ENCODE measurements at regions not wholly inside any gene's neighbourhood (a gene's known extent, or its start where the extent isn't known, plus 50 kb on each side); places are given as distances from the start of the nearest gene placed in this dataset.
"Not testable (repeated sequence)": the region's sequence is repeated elsewhere in the genome, so short reads cannot be mapped to it uniquely, and the experiment has no call there.

DNA sequence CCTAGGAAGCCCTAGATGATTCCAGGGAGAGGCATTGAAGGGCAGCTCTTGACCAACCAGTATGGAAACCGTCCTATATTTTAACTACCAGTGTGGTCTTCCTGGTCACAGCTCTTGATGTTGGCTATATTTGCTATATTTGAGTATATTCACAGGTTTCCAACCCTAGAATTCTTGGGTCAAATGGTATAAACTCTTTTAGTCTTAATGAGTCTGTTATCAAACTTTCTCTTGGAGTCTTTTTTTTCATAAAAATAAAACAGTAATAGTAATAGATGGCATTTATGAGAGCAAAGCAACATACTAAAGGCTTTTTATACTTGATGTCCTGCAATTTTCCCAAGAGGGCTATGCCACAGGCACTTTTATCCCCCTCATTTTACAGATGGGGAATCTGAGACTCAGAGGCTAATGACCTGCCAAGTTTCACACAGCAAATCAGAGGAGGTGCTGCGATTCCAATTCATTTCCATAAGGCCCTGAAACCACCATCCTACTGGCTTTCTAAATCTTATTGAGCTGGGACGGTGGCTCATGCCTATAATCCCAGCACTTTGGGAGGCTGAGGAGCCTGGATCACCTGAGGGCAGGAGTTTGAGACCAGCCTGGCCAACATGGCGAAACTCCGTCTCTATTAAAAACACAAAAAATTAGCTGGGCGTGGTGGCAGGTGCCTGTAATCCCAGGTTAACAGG is 217.2 kb upstream of the ZNF217 start:
- POLR2A ChIA-PET, result no interaction called here
- DNase-seq (no peak), ATAC-seq (no peak)
- H3K9me3 Mint-ChIP-seq, result no peaks in the 10 kb centered on the region
- TF ChIP-seq, protein P1, sequence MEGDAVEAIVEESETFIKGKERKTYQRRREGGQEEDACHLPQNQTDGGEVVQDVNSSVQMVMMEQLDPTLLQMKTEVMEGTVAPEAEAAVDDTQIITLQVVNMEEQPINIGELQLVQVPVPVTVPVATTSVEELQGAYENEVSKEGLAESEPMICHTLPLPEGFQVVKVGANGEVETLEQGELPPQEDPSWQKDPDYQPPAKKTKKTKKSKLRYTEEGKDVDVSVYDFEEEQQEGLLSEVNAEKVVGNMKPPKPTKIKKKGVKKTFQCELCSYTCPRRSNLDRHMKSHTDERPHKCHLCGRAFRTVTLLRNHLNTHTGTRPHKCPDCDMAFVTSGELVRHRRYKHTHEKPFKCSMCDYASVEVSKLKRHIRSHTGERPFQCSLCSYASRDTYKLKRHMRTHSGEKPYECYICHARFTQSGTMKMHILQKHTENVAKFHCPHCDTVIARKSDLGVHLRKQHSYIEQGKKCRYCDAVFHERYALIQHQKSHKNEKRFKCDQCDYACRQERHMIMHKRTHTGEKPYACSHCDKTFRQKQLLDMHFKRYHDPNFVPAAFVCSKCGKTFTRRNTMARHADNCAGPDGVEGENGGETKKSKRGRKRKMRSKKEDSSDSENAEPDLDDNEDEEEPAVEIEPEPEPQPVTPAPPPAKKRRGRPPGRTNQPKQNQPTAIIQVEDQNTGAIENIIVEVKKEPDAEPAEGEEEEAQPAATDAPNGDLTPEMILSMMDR (IDR thresholded peaks at IDR 0.05), result no peak
- no peaks in the 10 kb centered on the region for H3K27me3 Mint-ChIP-seq
- CTCF ChIA-PET, result interaction anchor here (0.6 to 1.1 kb wide), 2 partner anchors 231 to 323 kb away, joined by 3 read pairs; no protein-coding TSS in a partner anchor
- H3K27ac Mint-ChIP-seq, result no peak overlapping the region
- no peaks in the 10 kb centered on the region for H3K36me3 Mint-ChIP-seq (ENCODE audit: low read depth)
- H3K4me3 Mint-ChIP-seq, result no peak overlapping the region
- intact Hi-C loops (cut with micrococcal nuclease), result no loop called here
- H3K4me1 Mint-ChIP-seq (ENCODE audit: low read depth), result peaks cover 21% of the 10 kb centered on the region

DNA sequence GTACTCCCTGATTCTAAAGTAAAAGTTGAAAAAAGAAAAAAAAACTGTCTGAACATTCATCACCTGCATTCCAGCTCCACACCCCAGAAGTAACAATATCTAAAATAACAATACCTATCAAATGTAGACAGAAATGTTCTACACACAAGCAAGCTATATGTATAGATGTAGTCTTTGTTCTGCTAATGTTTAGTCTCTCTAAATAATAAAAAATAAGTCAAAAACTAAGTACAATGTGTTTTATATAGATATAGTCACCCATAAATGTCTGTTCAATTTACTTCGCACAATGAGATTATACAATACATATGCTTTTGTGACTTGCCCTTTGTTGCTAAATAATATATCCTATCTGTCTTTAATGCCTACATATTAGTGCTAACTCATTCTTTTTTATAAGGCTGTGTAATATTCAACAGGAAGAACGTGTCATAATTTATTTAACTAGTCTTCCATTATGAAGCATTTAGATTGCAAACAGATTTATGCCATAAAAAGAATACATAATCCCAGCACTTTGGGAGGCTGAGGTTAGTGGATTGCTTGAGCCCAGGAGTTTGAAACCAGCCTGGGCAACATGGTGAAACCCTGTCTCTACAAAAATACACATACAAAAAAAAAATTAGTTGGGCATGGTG is 216.2 kb upstream of the ZNF217 start:
- H3K27me3 Mint-ChIP-seq, result no peaks in the 10 kb centered on the region
- H3K36me3 Mint-ChIP-seq (ENCODE audit: low read depth), result no peaks in the 10 kb centered on the region
- TF ChIP-seq, protein P1 (IDR thresholded peaks at IDR 0.05), result no peak
- no peak for DNase-seq
- H3K4me3 Mint-ChIP-seq, result no peak overlapping the region
- CTCF ChIA-PET, result interaction anchor here (0.6 to 1.1 kb wide), 4 partner anchors 106 to 324 kb away, joined by 3 read pairs; no protein-coding TSS in a partner anchor
- ATAC-seq, result no peak
- POLR2A ChIA-PET, result interaction anchor here (1.0 kb wide), 1 partner anchor 41 kb away, joined by 3 read pairs; no protein-coding TSS in a partner anchor
- no peak overlapping the region for H3K27ac Mint-ChIP-seq
- peaks cover 11% of the 10 kb centered on the region for H3K4me1 Mint-ChIP-seq (ENCODE audit: low read depth)
- no peaks in the 10 kb centered on the region for H3K9me3 Mint-ChIP-seq
- intact Hi-C loops (cut with micrococcal nuclease), result no loop called here

DNA sequence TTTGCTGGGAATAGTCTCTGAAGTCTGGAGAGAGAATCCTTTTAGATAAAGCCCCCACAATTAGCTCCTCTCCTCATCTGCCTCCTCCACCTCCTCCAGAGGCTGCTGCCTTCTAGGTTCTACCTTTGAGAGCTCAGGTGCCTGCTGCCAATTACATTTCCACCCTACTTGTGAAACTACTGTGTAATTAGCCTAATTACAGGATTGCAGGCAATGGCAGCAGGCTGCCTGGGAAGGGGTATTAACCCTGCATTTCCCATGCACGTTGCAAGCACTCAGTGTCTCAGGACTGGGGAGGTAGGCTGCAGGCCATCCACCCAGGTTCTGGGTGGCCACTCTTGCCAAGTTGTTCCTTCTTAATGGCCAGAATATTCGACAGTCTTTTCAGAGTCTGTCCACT is 215.6 kb upstream of the ZNF217 start:
- H3K36me3 Mint-ChIP-seq (ENCODE audit: low read depth), result no peaks in the 10 kb centered on the region
- no peak overlapping the region for H3K27ac Mint-ChIP-seq
- peaks cover 6% of the 10 kb centered on the region for H3K4me1 Mint-ChIP-seq (ENCODE audit: low read depth)
- ATAC-seq (no peak), DNase-seq (no peak)
- CTCF ChIA-PET, result interaction anchor here (0.8 to 1.1 kb wide), 2 partner anchors 107 to 261 kb away, joined by 3 read pairs; no protein-coding TSS in a partner anchor
- intact Hi-C loops (cut with micrococcal nuclease), result no loop called here
- H3K4me3 Mint-ChIP-seq, result no peak overlapping the region
- TF ChIP-seq, protein P1 (IDR thresholded peaks at IDR 0.05), result no peak
- H3K9me3 Mint-ChIP-seq, result no peaks in the 10 kb centered on the region
- POLR2A ChIA-PET, result interaction anchor here (1.0 kb wide), 1 partner anchor 41 kb away, joined by 3 read pairs; no protein-coding TSS in a partner anchor
- H3K27me3 Mint-ChIP-seq, result no peaks in the 10 kb centered on the region

DNA sequence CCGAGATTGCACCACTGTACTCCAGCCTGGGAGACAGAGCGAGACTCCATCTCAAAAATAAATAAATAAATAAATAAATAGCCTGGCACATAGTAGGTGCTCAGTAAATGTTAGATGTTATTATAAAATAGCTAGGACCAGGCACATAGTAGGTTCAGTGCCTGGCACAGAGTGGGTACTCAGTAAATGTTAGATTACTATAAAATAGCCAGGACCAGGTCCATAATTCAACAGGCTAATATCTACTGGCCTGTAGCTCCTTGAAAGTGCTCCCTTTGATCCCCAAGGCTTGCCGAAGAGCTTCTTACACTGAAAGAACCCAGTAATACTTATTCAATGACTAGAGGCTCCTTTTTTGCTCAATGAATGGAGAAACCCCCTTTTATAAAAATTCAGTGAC is 215.1 kb upstream of the ZNF217 start:
- ChIA-PET CTCF (no interaction called here), POLR2A (interaction anchor here (1.0 kb wide), 1 partner anchor 40 kb away, joined by 3 read pairs; no protein-coding TSS in a partner anchor)
- Mint-ChIP-seq H3K36me3 (ENCODE audit: low read depth) (no peaks in the 10 kb centered on the region), H3K4me3 (no peak overlapping the region), H3K4me1 (ENCODE audit: low read depth) (peaks cover 1% of the 10 kb centered on the region), H3K27me3 (no peaks in the 10 kb centered on the region), H3K27ac (no peak overlapping the region), H3K9me3 (no peaks in the 10 kb centered on the region)
- TF ChIP-seq, protein P1 (IDR thresholded peaks at IDR 0.05), result no peak
- ATAC-seq (no peak), DNase-seq (no peak)
- intact Hi-C loops (cut with micrococcal nuclease), result no loop called here

DNA sequence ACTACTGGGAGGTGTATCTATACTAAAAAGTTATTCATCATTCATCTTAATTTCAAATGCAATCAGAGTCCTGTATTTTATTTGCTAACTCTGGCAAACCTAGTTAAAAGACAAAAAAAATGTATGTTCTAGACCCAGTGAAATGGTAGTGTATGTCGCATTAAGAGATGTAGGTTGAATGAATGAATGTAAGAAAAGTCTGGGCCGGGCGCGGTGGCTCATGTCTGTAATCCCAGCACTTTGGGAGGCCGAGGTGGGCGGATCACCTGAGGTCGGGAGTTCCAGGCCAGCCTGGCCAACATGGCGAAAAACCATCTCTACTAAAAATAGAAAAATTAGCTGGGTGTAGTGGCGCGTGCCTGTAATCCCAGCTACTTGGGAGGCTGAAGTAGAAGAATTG is 214.7 kb upstream of the ZNF217 start:
- H3K9me3 Mint-ChIP-seq; H3K4me3 Mint-ChIP-seq; H3K27ac Mint-ChIP-seq; H3K4me1 Mint-ChIP-seq (ENCODE audit: low read depth); ATAC-seq; DNase-seq; intact Hi-C loops (cut with micrococcal nuclease); POLR2A ChIA-PET; CTCF ChIA-PET; H3K36me3 Mint-ChIP-seq (ENCODE audit: low read depth); H3K27me3 Mint-ChIP-seq: not testable (repeated sequence)

Measured in activated CD8-positive, alpha-beta T cell treated with anti-CD3 and anti-CD28 coated beads for 36 hours (primary cell).